CD14-positive monocyte (primary cell): ENCODE measurements at regions not wholly inside any gene's neighbourhood (a gene's known extent, or its start where the extent isn't known, plus 50 kb on each side); places are given as distances from the start of the nearest gene placed in this dataset.

Experiments
- DNase-seq, 3 donors: peaks; one replicate each; pipeline ENCODE4 v3.0.0-alpha.2; 2011 to 2022
- H2AFZ ChIP-seq: 2 replicates; pipeline ENCODE4 v1.6.0; 2012; ENCODE audit warnings: mild to moderate bottlenecking, low read depth, low read length, inconsistent platforms; ENCODE audit not compliant: insufficient read depth, poor library complexity, severe bottlenecking
- H3K27ac ChIP-seq, 2 donors: 1 replicate in 1 of 2; 2 replicates in 1 of 2; pipeline ENCODE4 v1.5.1; 2012 to 2013; ENCODE audit warnings: low read length in 2 of 2, control low read depth in 1 of 2, inconsistent platforms in 1 of 2, low read depth in 1 of 2, mild to moderate bottlenecking in 1 of 2
- H3K27me3 ChIP-seq, 2 donors: one replicate each; pipeline versions ENCODE4 v1.6.0 to v1.6.1; 2011 to 2013; ENCODE audit warnings: low read length in 2 of 2; ENCODE audit not compliant: control insufficient read depth in 2 of 2, insufficient read depth in 2 of 2
- H3K36me3 ChIP-seq, 2 donors: replicated peaks in 1 of 2; 1 replicate in 1 of 2; 2 replicates in 1 of 2; pipeline versions ENCODE4 v1.5.1 to v1.6.1; 2012 to 2013; ENCODE audit warnings: low read length in 2 of 2, control low read depth in 1 of 2, inconsistent platforms in 1 of 2, mild to moderate bottlenecking in 1 of 2; ENCODE audit not compliant: insufficient read depth in 2 of 2, control insufficient read depth in 1 of 2
- H3K4me1 ChIP-seq, 2 donors: 1 replicate in 1 of 2; 2 replicates in 1 of 2; pipeline versions ENCODE4 v1.5.1 to v1.6.1; 2012 to 2013; ENCODE audit warnings: low read length in 2 of 2, control low read depth in 1 of 2, inconsistent platforms in 1 of 2, mild to moderate bottlenecking in 1 of 2, moderate library complexity in 1 of 2; ENCODE audit not compliant: insufficient read depth in 2 of 2, control insufficient read depth in 1 of 2
- H3K4me2 ChIP-seq: replicated peaks from 2 replicates; pipeline ENCODE3; 2012; ENCODE audit warnings: low read length, moderate library complexity, mild to moderate bottlenecking; ENCODE audit not compliant: poor library complexity, severe bottlenecking; ENCODE audit errors: extremely low read depth
- H3K4me3 ChIP-seq, 3 experiments: fragments of 200-600 bp in 1 of 3; sonication (generic) in 1 of 3; replicated peaks in 1 of 3; 1 replicate in 2 of 3; 2 replicates in 1 of 3; pipeline ENCODE4 v1.5.1; 2011 to 2013; ENCODE audit warnings: low read length in 3 of 3, mild to moderate bottlenecking in 3 of 3, control low read depth in 2 of 3, low read depth in 2 of 3, inconsistent platforms in 1 of 3, moderate library complexity in 1 of 3
- H3K79me2 ChIP-seq: 2 replicates; pipeline ENCODE4 v1.6.0; 2012; ENCODE audit warnings: mild to moderate bottlenecking, control low read depth, inconsistent platforms, low read length, moderate library complexity; ENCODE audit not compliant: insufficient read depth
- H3K9ac ChIP-seq: 2 replicates; pipeline ENCODE4 v1.6.0; 2017; ENCODE audit warnings: low read length, mild to moderate bottlenecking; ENCODE audit not compliant: insufficient read depth, poor library complexity, severe bottlenecking
- H3K9me3 ChIP-seq, 2 donors: replicated peaks in 1 of 2; 1 replicate in 1 of 2; 2 replicates in 1 of 2; pipeline versions ENCODE4 v1.5.1 to v1.6.1; 2012 to 2013; ENCODE audit warnings: low read length in 2 of 2, control low read depth in 1 of 2; ENCODE audit not compliant: control insufficient read depth in 1 of 2, insufficient read depth in 1 of 2
- H4K20me1 ChIP-seq: 2 replicates; pipeline ENCODE4 v1.6.0; 2012; ENCODE audit warnings: mild to moderate bottlenecking, low read length, control low read depth, moderate library complexity; ENCODE audit not compliant: insufficient read depth
- H3K27ac Mint-ChIP-seq, 7 donors: one replicate each; pipeline ENCODE4 v1.8.0; 2020; ENCODE audit warnings: mild to moderate bottlenecking in 7 of 7, mixed read lengths in 7 of 7, moderate library complexity in 6 of 7, inconsistent platforms in 2 of 7
- H3K27me3 Mint-ChIP-seq, 3 donors: one replicate each; pipeline ENCODE4 v1.8.0; 2021 to 2022; ENCODE audit warnings: low read depth in 3 of 3, mild to moderate bottlenecking in 3 of 3, mixed read lengths in 3 of 3, moderate library complexity in 3 of 3, inconsistent platforms in 1 of 3
- H3K36me3 Mint-ChIP-seq, 2 donors: one replicate each; pipeline ENCODE4 v1.8.0; 2020; ENCODE audit warnings: mixed read lengths in 2 of 2, inconsistent platforms in 1 of 2, mild to moderate bottlenecking in 1 of 2
- H3K4me1 Mint-ChIP-seq: one replicate; pipeline ENCODE4 v1.8.0; 2020; ENCODE audit warnings: mild to moderate bottlenecking, mixed read lengths
- H3K4me3 Mint-ChIP-seq, 2 donors: one replicate each; pipeline ENCODE4 v1.8.0; 2020; ENCODE audit warnings: mild to moderate bottlenecking in 2 of 2, mixed read lengths in 2 of 2, moderate library complexity in 1 of 2
- H3K9me3 Mint-ChIP-seq, 7 donors: one replicate each; pipeline ENCODE4 v1.8.0; 2020 to 2022; ENCODE audit warnings: mixed read lengths in 7 of 7, mild to moderate bottlenecking in 6 of 7, moderate library complexity in 6 of 7, inconsistent platforms in 2 of 7
- WGBS: methylation state at CpG from one replicate; pipeline ENCODE4 v1.1.5; 2013; ENCODE audit warnings: missing lambda C conversion rate; ENCODE audit not compliant: insufficient coverage; 5-methylcytosine and 5-hydroxymethylcytosine counted together
- intact Hi-C, 2 donors: fragments of 100-400 bp; cut with micrococcal nuclease; formaldehyde crosslinking; loops; one replicate each; pipeline versions ENCODE4 v1.15.0 to v1.15.1; 2023
- TF ChIP-seq, protein P1 (sequence below): fragments of 200-600 bp; IDR thresholded peaks from one replicate; pipeline ENCODE4 v1.8.0; 2022; ENCODE audit warnings: antibody characterized with exemption, mild to moderate bottlenecking

DNA sequence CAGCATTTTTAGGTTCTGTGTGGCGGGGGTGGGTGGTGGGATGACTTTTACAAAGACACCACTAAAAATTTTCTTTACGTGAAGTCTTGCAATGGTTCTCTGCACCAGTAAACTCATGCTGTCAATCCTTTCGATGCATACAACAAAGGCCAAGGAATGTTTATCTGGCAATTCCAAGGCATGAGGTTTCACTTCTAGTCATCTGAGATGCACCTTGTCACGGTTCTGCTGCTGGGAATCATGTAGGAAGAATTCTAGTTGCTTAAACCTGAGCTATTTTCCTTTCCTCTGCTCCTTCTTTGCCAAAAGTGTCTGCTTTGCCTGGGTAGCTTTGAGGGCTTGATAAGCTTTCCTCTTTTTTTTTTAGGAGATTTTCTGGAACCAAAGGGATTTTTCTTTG is 1204.5 kb upstream of the SEMA6A start:
- peaks cover 0 to 3% of the 10 kb centered on the region in 2 donors for H3K9me3 ChIP-seq
- no peaks in the 10 kb centered on the region for H3K4me1 ChIP-seq
- TF ChIP-seq, protein P1, sequence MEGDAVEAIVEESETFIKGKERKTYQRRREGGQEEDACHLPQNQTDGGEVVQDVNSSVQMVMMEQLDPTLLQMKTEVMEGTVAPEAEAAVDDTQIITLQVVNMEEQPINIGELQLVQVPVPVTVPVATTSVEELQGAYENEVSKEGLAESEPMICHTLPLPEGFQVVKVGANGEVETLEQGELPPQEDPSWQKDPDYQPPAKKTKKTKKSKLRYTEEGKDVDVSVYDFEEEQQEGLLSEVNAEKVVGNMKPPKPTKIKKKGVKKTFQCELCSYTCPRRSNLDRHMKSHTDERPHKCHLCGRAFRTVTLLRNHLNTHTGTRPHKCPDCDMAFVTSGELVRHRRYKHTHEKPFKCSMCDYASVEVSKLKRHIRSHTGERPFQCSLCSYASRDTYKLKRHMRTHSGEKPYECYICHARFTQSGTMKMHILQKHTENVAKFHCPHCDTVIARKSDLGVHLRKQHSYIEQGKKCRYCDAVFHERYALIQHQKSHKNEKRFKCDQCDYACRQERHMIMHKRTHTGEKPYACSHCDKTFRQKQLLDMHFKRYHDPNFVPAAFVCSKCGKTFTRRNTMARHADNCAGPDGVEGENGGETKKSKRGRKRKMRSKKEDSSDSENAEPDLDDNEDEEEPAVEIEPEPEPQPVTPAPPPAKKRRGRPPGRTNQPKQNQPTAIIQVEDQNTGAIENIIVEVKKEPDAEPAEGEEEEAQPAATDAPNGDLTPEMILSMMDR, result no peak
- H3K9ac ChIP-seq, result no peak overlapping the region
- H2AFZ ChIP-seq, result no peak overlapping the region
- no peak overlapping the region for H3K4me3 ChIP-seq
- WGBS, result 80% methylated on average over 1 of the region's 4 CpGs
- no peak overlapping the region for H3K27ac Mint-ChIP-seq
- H3K27ac ChIP-seq, result no peak overlapping the region
- no peaks in the 10 kb centered on the region for H3K4me1 Mint-ChIP-seq
- H3K27me3 ChIP-seq, result no peaks in the 10 kb centered on the region
- intact Hi-C loops, result no loop called here
- no peaks in the 10 kb centered on the region for H3K79me2 ChIP-seq
- H3K36me3 ChIP-seq, result no peaks in the 10 kb centered on the region
- no peaks in the 10 kb centered on the region for H3K36me3 Mint-ChIP-seq
- H3K4me2 ChIP-seq, result no peak overlapping the region
- H4K20me1 ChIP-seq, result no peaks in the 10 kb centered on the region
- no peak for DNase-seq
- H3K9me3 Mint-ChIP-seq, result peaks cover 5 to 13% (median 10%) of the 10 kb centered on the region in 7 donors
- H3K4me3 Mint-ChIP-seq, result peak overlapping the region in 1 of 2 donors; percentile 23
- H3K27me3 Mint-ChIP-seq, result no peaks in the 10 kb centered on the region

DNA sequence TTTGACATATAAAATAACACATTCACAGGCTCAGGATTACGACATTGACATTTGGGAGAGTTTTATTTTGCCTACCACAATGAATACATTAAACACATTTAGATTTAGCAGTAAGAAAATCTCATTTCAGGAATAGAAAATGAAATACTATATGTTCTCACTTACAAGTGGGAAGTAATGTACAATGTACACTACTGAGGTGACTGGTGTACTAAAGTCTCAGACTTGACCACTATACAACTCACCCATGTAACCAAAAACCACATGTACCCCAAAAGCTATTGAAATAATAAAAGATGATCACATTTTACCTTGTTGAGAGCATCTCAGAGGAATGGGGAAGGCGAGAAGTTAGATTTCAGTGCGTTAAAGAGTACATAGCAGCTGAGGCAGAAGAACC is 1202.4 kb upstream of the SEMA6A start:
- H3K79me2 ChIP-seq, result no peaks in the 10 kb centered on the region
- no peak overlapping the region for H2AFZ ChIP-seq
- no peak overlapping the region for H3K4me3 Mint-ChIP-seq

More for the DNA sequence above, 1202.4 kb upstream of the SEMA6A start:
- Mint-ChIP-seq H3K9me3 (peaks cover 5 to 16% (median 9%) of the 10 kb centered on the region in 7 donors), H3K4me1 (no peaks in the 10 kb centered on the region), H3K27me3 (no peaks in the 10 kb centered on the region), H3K36me3 (no peaks in the 10 kb centered on the region), H3K27ac (no peak overlapping the region)
- TF ChIP-seq, protein P1, result no peak
- no peaks in the 10 kb centered on the region for H3K27me3 ChIP-seq
- H3K9ac ChIP-seq, result no peak overlapping the region
- H3K4me3 ChIP-seq, result no peak overlapping the region
- H3K9me3 ChIP-seq, result peaks cover 0 to 3% of the 10 kb centered on the region in 2 donors
- no peaks in the 10 kb centered on the region for H3K36me3 ChIP-seq
- no peak overlapping the region for H3K27ac ChIP-seq
- WGBS, result no CpG with 5 or more reads among the region's 3 CpGs
- no peaks in the 10 kb centered on the region for H4K20me1 ChIP-seq
- no peak for DNase-seq
- no peaks in the 10 kb centered on the region for H3K4me1 ChIP-seq
- intact Hi-C loops, result no loop called here
- no peak overlapping the region for H3K4me2 ChIP-seq
